ENCODE measurements at regions not wholly inside any gene's neighbourhood (a gene's known extent, or its start where the extent isn't known, plus 50 kb on each side); places are given as distances from the start of the nearest gene placed in this dataset.
"Not testable (repeated sequence)": the region's sequence is repeated elsewhere in the genome, so short reads cannot be mapped to it uniquely, and the experiment has no call there.

DNA sequence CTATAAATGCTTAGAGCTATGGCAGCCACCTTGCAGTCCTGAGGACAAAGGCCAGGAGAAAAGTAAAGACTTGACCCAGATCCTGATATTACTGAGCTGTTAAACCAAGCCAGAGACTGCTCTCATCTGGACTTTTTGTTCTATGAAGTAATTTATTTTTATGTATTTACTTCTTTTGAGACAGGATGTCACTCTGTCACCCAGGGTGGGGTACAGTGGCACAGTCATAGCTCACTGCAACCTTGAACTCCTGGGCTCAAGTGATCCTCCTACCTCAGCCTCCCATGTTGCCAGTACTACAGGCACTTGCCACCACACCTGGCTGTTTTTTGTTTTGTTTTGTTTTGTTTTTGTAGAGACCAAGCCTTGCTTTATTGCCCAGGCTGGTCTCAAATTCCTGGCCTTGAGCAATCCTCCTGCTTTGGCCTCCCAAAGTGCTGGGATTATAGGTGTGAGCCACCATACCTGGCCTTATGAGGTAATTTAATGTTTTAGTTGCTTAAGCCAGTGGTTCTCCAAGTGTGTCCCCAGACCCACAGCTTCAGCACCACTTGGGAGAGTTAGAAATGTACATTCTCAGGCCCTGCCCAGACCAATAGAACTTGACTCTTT lies 112.1 kb downstream of the COPRS start:
- DNase-seq, result no peak

DNA sequence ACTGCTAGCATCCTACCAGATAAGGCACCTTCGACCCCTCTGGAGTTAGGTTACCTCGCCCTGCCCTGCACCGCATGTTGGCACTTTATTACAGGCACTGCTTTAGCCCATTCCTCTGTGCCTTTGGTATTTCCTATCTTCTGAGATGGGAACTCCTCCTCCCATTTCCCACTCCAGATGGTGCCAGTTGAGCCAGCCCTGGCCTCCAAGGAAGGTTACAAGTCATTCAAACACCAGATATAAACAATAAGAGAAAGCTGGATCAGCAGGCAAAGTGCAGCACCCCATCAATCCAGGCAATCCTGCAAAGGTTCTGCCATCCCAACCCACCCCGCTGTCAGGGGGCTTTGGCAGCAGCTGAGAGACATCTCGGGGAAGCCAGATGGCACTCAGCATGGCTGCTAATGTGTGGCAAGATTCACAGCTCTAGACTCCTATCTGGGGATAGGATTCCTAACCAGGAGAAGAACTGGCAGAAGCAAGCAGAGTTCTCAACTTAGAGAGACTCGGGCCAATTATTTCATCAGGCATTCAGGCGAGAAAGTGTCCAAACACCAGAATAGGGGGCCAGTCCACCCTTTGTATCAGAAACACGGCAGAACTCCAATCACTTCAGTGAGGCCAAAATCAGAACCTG lies 113.0 kb downstream of the COPRS start:
- DNase-seq, result no peak

DNA sequence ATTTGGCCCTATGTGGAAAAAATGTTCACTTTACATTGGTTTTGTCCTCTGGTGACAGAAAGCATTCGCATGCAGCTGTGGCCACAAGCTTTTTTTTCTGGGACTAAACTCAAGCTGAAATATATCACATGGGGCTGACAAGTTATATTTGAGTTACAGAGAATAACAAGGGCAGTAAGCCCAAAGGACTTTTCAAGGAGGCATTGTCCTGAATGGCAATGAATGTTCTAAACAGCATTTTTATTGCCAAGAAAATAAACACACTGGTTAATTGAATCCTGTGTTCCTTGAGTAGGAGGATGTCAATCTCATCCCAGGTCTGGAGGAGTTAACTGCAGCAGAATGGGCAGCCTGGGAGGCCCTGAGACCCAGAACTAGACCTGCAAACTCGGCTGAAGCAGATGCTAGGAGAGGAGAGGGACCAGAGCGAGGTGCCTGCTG lies 114.5 kb downstream of the COPRS start:
- no peak for DNase-seq

DNA sequence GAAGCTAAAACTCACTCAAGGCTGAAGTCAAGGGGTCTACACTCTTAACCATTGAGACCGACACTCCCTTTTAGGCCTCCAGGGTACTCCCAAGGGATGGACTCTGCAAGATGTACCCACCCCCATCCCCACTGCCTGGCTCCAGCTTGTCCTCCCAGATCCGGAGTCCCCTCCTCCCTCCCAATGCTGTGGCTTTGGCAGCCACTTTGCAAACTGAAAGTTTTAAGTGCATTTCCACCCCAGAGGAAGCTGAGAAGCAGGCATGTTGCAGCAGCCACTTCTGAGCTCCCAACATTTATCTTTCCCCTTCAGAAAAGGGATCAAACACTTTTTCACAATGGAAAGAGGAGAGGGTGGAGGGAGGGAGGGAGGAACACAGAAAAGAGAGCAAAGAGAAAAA lies 115.2 kb downstream of the COPRS start:
- no peak for DNase-seq

DNA sequence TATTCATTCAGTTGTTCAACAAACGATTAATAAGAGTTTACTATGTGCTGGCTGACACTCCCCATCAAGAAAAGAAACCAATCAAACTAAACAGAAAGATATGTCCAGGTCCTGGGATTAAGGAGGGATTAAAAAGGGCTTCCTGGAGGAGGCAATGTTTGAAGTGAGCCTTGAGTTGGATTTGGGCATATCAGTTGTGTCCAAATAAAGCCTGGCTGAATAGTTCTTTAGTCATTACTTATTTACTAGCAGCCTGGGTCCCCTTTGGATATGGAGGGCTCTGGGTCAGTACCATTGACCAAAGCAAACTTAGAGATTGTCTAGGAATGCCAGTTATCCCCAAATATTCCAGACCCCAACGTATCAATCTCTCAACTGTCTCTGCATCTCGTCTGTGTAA lies 117.7 kb downstream of the COPRS start:
- no peak for DNase-seq

DNA sequence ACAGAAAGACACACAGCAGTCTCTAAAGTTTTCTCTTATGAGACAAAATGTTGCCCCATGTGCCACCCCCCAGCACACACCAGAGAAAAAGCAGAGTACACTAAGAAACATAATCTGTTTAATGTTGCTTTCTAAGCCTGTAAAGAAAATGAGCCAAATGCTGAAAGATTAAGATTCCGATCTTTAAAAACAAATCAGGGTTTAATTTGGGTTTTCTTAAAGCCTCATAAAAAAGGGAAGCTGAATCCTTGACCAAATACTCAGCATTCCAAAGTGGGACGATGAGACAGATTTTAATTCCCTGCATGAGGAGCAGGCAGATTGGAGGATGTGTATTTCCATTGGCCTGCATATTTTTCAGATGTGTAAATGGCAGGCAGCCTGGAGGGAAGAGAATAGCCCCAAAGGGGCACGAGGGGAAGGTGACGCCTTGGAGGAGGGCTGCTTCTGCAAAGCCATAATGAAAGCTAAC lies 118.4 kb downstream of the COPRS start:
- DNase-seq, result no peak

DNA sequence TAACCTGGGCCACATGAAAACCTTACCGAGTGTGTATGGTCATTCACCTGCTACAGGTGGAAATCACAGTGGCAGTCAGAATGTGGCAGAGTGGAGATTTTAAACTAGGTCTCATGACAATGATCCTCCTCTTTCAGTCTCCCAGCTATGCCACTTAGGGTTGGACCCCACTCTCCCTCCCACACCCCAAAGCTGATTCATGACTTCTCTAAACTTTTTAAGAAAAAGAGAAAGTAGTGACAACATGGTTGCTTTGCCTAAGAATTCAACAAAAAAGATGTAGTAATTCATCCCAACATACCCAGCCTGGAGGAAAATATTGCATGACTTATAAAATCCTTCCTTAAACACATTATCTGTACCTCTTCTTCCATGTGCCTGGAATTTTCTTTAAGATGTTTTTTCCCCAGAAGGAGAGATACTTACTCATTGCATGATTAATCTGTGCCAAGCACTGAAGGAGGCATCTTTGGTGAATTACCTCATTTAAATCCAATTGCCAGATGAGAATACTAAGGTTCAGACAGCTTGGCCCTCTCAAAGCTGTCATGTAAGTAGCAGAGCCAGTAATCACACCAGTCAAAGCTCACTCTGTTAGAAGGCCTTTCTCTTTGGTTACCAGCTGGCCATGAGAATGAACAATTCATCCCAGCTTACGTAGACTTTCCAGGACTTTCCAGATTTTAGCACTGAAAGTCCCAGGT lies 119.9 kb downstream of the COPRS start:
- no peak for DNase-seq

DNA sequence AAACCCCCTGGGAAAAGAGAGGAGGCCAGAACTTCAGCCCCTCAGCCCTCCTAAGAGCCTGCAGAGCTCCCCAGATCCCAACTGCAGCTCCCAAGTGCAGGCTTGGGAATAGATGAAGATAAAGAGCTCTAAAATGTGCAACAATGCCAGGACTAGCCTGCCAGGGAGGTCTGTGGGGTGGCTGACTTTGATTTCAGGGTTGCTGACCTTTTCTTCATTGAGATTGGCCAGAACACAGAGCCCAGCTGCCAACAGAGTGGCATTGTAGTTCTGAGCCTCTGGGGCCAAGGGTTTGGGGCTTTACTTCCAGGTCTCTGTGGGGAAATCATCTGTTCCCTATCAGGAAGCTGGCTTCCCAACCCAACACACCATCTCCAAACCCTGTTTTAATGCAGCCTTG lies 120.6 kb downstream of the COPRS start:
- DNase-seq, result no peak

DNA sequence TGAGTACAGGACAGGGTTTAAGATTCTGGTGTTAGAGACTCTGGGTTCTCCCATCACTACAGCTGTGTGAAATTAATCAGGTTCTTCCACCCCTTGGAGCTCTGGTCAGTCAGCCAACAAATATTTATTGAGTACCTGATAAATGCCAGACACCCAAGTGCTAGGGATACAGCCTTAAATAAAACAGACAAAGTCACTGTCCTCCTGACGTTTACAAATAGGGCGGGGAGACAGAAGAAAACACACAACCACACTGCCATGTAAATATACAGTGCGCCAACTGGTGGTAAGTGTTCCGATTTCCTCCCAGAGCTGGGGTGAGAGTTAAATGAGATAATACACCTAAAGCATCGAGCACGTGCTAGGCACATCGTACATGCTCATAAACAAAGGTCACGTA lies 121.0 kb downstream of the COPRS start:
- peak; percentile 12 for DNase-seq

DNA sequence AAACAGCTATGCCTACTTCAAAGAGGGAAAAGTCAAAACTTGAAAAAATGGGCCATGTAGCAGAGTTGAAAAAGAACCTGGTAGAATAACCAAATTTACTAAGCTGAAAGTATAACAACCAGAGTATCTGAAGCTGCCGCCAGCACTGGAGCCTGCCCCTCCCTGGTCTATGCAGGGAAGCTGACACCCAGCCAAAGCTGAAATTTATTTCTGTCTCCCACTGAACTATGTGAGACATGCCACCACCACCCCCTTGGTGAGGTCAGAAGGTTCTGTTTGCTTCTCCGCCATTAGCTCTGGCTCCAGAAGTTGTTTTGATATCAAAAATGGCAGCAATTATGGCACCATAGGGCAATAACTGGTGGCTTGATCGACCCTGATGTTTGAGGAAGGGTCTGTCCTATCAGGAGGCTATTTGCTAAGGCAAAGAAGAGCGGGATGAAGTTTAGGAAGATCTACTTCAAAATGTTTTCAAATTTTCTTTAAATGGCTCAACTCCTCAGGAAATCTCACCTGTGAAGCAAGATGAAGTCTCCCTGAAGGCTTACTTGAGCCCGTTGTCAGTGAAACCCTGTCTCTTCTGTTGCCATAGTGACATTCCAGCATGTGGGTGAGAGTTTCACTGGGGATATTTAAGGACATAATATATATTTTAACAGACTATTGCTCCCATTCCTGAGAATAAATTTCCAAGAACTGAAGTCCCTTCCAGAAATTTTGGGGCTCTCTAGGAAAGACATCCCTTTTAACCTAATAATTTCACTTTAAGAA lies 122.0 kb downstream of the COPRS start:
- DNase-seq, result peak; percentile 54

DNA sequence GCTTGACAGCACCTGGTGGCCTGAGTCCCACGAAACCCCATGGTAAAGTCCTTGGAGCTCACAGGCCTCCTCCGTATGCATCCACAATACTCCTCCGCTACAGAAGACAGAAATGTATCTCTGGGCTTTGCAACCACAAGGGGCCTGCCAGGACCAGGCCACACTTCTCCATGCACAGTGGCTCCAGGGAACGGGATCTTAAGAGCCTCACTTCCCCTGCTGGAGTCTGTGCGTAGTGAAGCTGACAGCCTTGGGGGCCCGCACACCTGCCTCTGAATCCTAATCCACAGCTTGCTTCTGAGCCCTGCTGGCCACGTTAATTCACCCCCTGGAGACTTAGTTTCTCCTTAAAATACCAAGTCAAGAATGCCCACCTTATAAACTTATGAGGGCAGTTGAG lies 125.7 kb downstream of the COPRS start:
- no peak for DNase-seq

DNA sequence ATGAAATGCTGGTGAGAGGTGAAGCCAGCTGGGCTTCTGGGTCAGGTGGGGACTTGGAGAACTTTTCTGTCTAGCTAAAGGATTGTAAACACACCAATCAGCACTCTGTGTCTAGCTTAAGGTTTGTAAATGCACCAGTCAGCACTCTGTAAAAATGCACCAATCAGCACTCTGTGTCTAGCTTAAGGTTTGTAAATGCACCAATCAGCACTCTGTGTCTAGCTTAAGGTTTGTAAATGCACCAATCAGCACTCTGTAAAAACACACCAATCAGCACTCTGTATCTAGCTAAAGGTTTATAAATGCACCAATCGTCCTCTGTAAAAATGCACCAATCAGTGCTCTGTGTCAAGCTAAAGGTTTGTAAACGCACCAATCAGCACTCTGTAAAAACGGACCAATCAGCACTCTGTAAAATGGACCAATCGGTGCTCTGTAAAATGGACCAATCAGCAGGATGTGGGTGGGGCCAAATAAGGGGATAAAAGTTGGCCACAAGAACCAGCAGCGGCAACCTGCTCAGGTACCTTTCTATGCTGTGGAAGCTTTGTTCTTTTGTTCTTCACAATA lies 127.4 kb downstream of the COPRS start:
- DNase-seq, result not testable (repeated sequence)

DNA sequence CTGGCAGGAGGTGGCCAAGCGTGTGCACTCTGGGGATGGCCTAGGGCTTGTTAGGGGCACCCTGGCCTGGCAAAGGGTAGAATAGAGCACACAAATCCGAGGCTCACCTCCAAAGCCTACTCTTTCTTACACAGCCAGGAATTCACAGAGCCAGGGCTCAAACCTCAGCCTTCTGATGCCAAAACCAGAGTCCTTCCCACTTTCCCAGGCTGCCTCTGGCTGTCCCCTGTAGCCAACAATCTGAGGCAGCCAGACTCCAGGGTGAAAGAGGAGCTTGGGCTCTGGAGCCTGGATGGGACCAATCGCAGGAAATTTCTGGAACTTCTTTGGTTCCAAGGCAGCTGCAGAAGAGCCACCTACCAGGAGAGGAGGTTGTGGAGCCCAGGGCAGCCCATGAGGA lies 127.9 kb downstream of the COPRS start:
- no peak for DNase-seq

DNA sequence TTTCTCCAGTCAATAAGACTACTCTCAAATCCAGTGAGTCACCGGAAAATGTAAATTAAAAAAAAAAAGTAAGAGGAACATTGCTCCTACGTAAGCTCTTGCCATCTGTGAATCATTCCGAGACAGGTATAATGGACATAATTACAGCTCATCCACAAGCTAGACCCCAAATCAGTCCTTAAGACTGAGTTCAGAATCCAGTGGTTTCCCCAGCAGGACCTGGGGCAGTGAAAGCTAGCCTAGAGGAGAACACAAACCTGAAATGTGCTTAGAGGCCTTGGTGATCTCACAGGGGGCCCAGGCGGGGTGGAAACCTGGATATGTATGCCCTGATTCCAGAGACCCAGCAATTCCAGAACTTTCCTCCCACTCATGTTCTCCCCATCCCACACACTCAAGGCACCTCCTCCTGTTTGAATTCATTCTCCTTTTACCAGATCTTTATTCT lies 132.0 kb downstream of the COPRS start:
- DNase-seq, result peak; percentile 8

DNA sequence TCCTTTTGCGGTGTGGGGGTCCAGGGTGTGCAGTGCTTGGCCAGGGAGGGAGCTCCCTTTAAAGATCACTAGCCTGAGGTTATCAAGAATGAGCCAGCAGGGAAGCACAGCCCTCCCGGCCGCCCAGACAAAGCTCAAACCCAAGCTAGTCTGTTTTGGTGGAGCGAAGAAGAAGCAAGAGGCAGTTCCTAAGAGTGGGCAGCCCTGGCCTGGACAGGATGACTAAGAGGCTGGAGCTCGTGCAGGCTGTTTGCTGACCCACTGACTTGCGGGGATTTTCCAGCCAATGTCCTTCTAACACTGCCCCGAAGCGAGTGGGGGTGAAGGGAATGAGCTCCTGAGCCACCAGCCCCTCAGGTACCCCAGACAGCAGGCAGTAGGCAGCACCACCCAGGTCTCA lies 134.4 kb downstream of the COPRS start:
- DNase-seq, result no peak

DNA sequence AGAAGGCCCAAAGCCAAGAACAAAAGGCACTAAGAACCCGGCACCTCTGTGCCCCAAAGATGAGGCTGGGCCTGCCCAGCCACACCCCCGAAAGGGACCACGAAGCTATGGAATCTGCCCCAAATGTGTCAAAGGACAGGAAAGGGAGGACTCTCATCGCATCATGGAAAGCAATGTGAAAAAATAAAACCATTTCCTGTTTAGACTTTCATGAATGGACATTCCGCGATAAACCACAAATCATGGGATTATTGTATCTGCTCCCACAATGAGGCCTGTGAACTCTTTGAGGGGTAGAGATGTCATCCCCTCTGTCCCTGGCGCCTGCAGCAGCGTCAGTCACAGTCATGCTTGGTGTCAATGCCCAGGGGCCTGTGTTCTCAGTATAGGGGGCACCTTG lies 135.0 kb downstream of the COPRS start:
- no peak for DNase-seq

DNA sequence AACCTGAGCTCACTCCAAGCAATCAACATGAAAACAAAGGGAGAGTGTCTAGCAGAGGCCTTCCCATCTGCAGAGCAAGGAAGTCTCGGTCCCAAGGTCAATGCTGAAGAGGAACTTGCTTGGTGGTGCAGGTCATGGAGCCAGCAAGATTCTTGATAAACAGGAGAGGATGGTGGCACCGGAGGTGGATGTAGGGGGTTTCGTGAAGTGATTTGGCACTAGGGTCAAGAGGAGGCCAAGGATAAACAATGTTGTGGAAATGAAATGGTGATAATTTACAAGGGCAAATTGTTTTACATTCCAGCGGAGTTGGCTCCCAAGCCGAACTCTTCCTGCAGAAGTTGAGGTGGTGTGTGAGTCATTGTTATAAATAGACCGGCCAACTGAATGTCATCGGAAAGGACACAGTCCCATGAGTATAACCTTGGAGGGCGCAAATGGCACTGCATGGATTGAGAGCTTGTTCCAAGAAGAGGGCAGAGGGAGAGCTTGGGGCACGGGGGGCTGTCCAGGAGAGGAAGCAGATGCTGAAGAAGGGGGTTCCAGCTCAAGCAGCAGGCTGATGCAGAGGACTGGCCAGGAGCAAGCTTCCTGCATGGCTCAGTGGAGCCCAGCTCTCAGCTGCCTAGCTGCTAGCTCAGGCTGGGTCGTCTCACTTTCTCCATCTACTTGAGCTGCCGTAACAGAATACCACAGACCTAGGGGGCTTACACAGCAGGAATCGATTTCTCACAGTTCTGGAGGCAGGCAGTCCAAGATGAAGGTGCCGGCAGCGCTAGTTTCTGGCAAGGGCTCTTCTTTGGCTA lies 136.6 kb downstream of the COPRS start:
- no peak for DNase-seq

DNA sequence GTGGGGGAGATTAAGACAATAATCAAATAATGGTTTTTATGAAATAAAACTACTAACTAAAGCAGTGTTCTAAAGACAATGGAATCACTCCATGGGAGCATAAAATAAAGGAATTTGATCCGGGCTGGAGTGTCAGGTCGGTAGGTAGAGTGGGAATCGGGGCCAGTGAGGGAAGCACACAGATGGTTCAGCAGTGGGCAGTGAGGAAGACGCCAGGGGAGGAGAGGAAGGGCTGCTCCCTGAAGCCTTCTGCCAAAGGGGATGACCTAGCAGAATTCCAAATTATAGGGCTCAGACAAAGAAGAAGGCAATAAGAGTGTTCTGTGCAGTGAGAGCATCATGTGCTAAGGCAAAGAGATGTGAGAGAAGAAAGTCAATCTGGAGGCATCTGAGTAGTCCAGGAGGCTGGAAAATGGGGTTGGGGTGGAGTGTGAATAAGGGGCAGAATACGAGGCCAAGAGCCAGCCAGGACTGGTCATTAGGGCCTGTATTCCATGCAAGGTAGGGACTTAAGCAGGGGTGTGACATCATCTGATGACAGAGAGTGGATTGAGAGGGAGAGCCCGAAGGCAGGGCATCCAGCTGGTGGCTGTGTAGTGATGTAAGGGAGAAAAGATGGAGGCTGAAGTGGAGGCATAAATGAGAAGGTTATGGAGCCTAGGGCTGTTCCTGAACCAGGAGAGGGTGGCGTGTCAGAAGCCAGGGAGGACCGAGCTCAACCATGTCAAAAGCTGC lies 137.6 kb downstream of the COPRS start:
- no peak for DNase-seq

DNA sequence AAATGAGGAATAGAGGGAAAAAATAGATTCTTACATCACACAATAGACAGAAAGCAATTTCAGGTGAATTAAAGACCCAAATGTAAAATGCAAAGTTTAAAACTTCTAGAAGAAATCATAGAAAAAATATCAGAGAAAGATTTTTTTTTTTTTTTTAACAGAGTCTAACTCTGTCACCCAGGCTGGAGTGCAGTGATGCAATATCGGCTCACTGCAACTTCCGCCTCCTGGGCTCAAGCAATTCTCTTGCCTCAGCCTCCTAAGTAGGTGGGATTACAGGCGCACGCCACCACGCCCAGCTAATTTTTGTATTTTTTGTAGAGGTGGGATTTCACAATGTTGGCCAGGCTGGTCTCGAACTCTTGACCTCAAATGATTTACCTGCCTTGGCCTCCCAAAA lies 141.8 kb downstream of the COPRS start:
- not testable (repeated sequence) for DNase-seq

DNA sequence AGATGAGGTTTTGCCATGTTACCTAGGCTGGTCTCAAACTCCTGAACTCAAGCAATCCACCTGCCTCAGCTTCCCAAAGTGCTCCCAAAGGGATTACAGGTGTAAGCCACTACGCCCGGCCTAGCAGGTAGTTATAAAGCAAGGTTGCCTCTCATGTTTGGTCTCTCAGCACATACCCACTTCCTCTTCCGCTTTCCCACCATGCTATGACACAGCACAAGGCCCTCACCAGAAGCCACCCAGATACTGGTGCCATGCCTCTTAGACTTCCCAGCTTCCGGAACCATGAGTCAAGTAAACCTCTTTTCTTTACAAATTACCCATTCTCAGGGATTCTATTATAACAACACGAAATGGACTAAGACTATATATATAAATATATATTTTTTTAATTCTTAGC lies 143.6 kb downstream of the COPRS start:
- DNase-seq, result no peak

DNA sequence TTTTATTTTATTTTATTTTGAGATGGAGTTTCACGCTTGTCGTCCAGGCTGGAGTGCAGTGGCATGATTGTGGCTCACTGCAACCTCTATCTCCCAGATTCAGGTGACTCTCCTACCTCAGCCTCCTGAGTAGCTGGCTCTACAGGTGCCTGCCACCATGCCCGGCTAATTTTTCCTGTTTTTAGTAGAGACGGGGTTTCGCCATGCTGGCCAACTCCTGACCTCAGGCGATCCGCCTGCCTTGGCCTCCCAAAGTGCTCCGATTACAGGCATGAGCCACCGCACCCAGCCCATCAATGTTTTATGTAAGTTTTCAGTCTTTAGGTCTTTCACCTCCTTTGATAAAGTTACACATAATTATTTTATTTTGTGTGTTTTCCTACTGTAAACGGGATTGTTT lies 154.6 kb downstream of the COPRS start:
- DNase-seq, result no peak

DNA sequence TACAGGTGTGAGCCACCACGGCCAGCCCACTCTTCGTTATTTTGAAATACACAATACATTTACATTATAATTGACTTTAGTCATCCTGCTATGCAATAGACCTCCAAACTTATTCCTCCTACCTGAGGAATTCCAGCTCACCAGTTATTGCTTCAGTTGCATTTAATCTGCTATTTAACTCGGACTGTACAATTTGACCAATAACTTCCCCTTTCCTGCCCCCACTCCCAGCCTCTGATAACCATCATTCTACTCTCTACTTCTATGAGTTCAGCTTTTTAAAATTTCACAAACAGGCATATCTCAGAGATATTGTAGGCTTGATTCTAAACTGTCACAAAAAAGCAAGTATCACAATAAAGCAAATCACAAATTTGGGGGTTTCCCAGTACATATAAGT lies 157.0 kb downstream of the COPRS start:
- no peak for DNase-seq
